HCT116 (cell line): ENCODE measurements at regions not wholly inside any gene's neighbourhood (a gene's known extent, or its start where the extent isn't known, plus 50 kb on each side); places are given as distances from the start of the nearest gene placed in this dataset.

Experiments
- ATAC-seq: fragments of 200-7000 bp; cut with Tn5 transposase; 2 replicates; pipeline ENCODE4 v1.9.1; 2020; ENCODE audit warnings: mild to moderate bottlenecking, moderate library complexity
- BruUV-seq: library from RNA; stranded (reverse); fragments of 400-500 nt; replicated peaks from 2 replicates; lab custom pipeline; 2021; lab: Mats Ljungman, UMichigan
- CTCF ChIA-PET: fragments of 300-600 bp; sonication (Branson Sonifier 250); formaldehyde crosslinking; loops from one replicate; lab custom pipeline; 2021; ENCODE audit warnings: antibody characterized with exemption; lab: Charles Lee
- POLR2A ChIA-PET: fragments of 300-600, 350-600 bp; sonication (Branson Sonifier 250); formaldehyde crosslinking; loops from one replicate; lab custom pipeline; 2021; ENCODE audit warnings: antibody characterized with exemption; lab: Charles Lee
- RAD21 ChIA-PET, 2 experiments: fragments of 300-600 bp; sonication (Branson Sonifier 250); formaldehyde crosslinking; loops; one replicate each; lab custom pipeline; 2023; ENCODE audit warnings: low total read pairs in 2 of 2; ENCODE audit not compliant: uncharacterized antibody in 2 of 2, unreplicated experiment in 2 of 2, low non-redundant PET in 1 of 2; lab: Charles Lee
- DNase-seq: peaks from one replicate; pipeline ENCODE4 v3.0.0-alpha.2; 2010; ENCODE audit warnings: low read depth, low spot score
- H2AFZ ChIP-seq: fragments of 200-600 bp; shearing (Covaris generic), sonication (generic); 2 replicates; pipeline ENCODE4 v1.6.1; 2017; ENCODE audit warnings: low read depth, mixed run types, mixed read lengths, antibody characterized with exemption, low read length; ENCODE audit not compliant: poor library complexity, severe bottlenecking
- H3K27ac ChIP-seq: 2 replicates; pipeline ENCODE4 v1.5.1; 2012; ENCODE audit warnings: low read depth, low read length
- H3K27me3 ChIP-seq: fragments of 200-600 bp; sonication (generic); 2 replicates; pipeline ENCODE4 v1.6.1; 2016; ENCODE audit warnings: mixed run types, low read length, mixed read lengths; ENCODE audit not compliant: insufficient read depth
- H3K36me3 ChIP-seq, 2 experiments: fragments of 200-500 bp in 1 of 2; fragments of 200-600 bp in 1 of 2; sonication (Bioruptor generic) in 1 of 2; sonication (generic) in 1 of 2; 2 replicates each; pipeline versions ENCODE4 v1.5.1 to v1.6.1; 2014 to 2016; ENCODE audit warnings: low read length in 2 of 2, inconsistent platforms in 1 of 2, mixed read lengths in 1 of 2, mixed run types in 1 of 2; ENCODE audit not compliant: insufficient read depth in 2 of 2, control insufficient read depth in 1 of 2
- H3K4me1 ChIP-seq, 2 experiments: fragments of 200-600 bp in 1 of 2; sonication (generic) in 1 of 2; 2 replicates each; pipeline versions ENCODE4 v1.5.1 to v1.6.1; 2012 to 2017; ENCODE audit warnings: low read length in 2 of 2, inconsistent platforms in 1 of 2, mild to moderate bottlenecking in 1 of 2, mixed read lengths in 1 of 2, mixed run types in 1 of 2, moderate library complexity in 1 of 2; ENCODE audit not compliant: insufficient read depth in 2 of 2, control insufficient read depth in 1 of 2
- H3K4me2 ChIP-seq: fragments of 200-600 bp; sonication (generic); 2 replicates; pipeline ENCODE4 v1.6.1; 2017; ENCODE audit warnings: mixed run types, low read length, mixed read lengths
- H3K4me3 ChIP-seq, 2 experiments: fragments of 200-600 bp in 1 of 2; sonication (generic) in 1 of 2; replicated peaks in 1 of 2; 2 replicates each; pipeline ENCODE4 v1.5.1; 2011 to 2016; ENCODE audit warnings: low read length in 2 of 2, control low read depth in 1 of 2, low read depth in 1 of 2, mild to moderate bottlenecking in 1 of 2, mixed read lengths in 1 of 2, mixed run types in 1 of 2
- H3K79me2 ChIP-seq: fragments of 200-600 bp; sonication (generic); 2 replicates; pipeline ENCODE4 v1.6.1; 2017; ENCODE audit warnings: mild to moderate bottlenecking, mixed run types, low read length, moderate library complexity, mixed read lengths; ENCODE audit not compliant: insufficient read depth
- H3K9ac ChIP-seq: fragments of 200-600 bp; sonication (generic); 2 replicates; pipeline ENCODE4 v1.6.1; 2016; ENCODE audit warnings: low read length, mixed read lengths
- H3K9me2 ChIP-seq: fragments of 200-600 bp; sonication (generic), shearing (Covaris generic); 2 replicates; pipeline ENCODE4 v1.6.1; 2017; ENCODE audit warnings: mixed run types, mild to moderate bottlenecking, moderate library complexity; ENCODE audit not compliant: insufficient read depth
- H3K9me3 ChIP-seq, 2 experiments: fragments of 200-500 bp in 1 of 2; fragments of 200-600 bp in 1 of 2; sonication (Bioruptor generic) in 1 of 2; sonication (generic) in 1 of 2; 2 replicates each; pipeline ENCODE4 v1.6.1; 2014 to 2017; ENCODE audit warnings: low read length in 2 of 2, mixed read lengths in 2 of 2, inconsistent platforms in 1 of 2, low read depth in 1 of 2, mild to moderate bottlenecking in 1 of 2, mixed run types in 1 of 2, moderate library complexity in 1 of 2; ENCODE audit not compliant: control insufficient read depth in 1 of 2, insufficient read depth in 1 of 2
- H4K20me1 ChIP-seq: fragments of 200-600 bp; sonication (generic), shearing (Covaris generic); 2 replicates; pipeline ENCODE4 v1.6.1; 2017; ENCODE audit warnings: mixed run types, mild to moderate bottlenecking, moderate library complexity; ENCODE audit not compliant: insufficient read depth
- CBX3 ChIP-seq: IDR thresholded peaks from 2 replicates; pipeline ENCODE4 v1.6.1; 2012; ENCODE audit warnings: low read depth
- CEBPB ChIP-seq: IDR thresholded peaks from 2 replicates; pipeline ENCODE4 v1.6.1; 2012; ENCODE audit warnings: low read depth
- EGR1 ChIP-seq: IDR thresholded peaks from 2 replicates; pipeline ENCODE4 v1.6.1; 2012; ENCODE audit warnings: low read depth
- ELF1 ChIP-seq: IDR thresholded peaks from 2 replicates; pipeline ENCODE4 v1.6.1; 2012; ENCODE audit warnings: low read depth, borderline replicate concordance
- EZH2phosphoT487 ChIP-seq: fragments of 200-600 bp; IDR thresholded peaks from 2 replicates; pipeline ENCODE4 v1.6.1; 2018; ENCODE audit warnings: antibody characterized with exemption, borderline replicate concordance
- POLR2A ChIP-seq: IDR thresholded peaks from 2 replicates; pipeline ENCODE4 v1.7.0; 2011; ENCODE audit warnings: borderline replicate concordance; ENCODE audit not compliant: insufficient read depth, insufficient read length; ENCODE audit errors: extremely low read depth
- RAD21 ChIP-seq: IDR thresholded peaks from 2 replicates; pipeline ENCODE4 v1.6.1; 2012; ENCODE audit warnings: low read depth, mild to moderate bottlenecking
- SIN3A ChIP-seq: IDR thresholded peaks from 2 replicates; pipeline ENCODE4 v1.6.1; 2012; ENCODE audit warnings: low read depth
- SRF ChIP-seq: IDR thresholded peaks from 2 replicates; pipeline ENCODE4 v1.6.1; 2012; ENCODE audit warnings: low read depth
- TCF7L2 ChIP-seq: IDR thresholded peaks from 2 replicates; pipeline ENCODE4 v1.7.0; 2011; ENCODE audit warnings: borderline replicate concordance, inconsistent platforms; ENCODE audit not compliant: insufficient read depth, insufficient read length; ENCODE audit errors: extremely low read depth
- YY1 ChIP-seq: IDR thresholded peaks from 2 replicates; pipeline ENCODE4 v1.6.1; 2011; ENCODE audit warnings: low read length, low read depth, moderate library complexity, mild to moderate bottlenecking; ENCODE audit not compliant: insufficient replicate concordance; ENCODE audit errors: extremely low read depth
- ZNF274 ChIP-seq: fragments of 200-500 bp; sonication (Bioruptor generic); IDR thresholded peaks from 2 replicates; pipeline ENCODE4 v1.6.1; 2014; ENCODE audit warnings: mild to moderate bottlenecking, low read depth, low read length, inconsistent platforms
- intact Hi-C: fragments of 100-400 bp; cut with micrococcal nuclease; formaldehyde crosslinking; loops from 2 replicates; pipeline ENCODE4 v1.10.0; 2022
- TF ChIP-seq, protein P1 (sequence below): IDR thresholded peaks from 2 replicates; pipeline ENCODE4 v1.6.1; 2012
- TF ChIP-seq, protein P2 (sequence below): IDR thresholded peaks from 2 replicates; pipeline ENCODE4 v1.6.1; 2012

DNA sequence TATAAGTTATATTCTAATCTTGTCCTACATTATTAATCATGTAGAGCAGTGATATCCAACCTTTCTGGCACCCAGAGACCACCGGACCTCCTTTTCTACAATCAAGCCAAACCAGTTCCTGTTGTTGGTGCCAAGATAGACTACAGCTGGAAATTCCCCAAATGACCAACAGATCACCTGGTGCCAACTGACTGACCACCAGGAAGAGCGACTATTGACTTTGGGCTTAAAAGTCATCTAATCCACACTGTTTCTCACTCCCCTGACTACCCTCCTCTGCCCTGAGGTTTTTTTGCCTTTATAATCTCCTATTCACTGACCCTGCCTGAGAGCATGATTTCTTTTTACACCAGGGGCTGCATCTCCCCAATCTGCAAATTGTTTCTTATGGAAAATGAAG is 425.2 kb downstream of the TTLL7 start:
- H3K79me2 ChIP-seq: no peaks in the 10 kb centered on the region
- RAD21 ChIA-PET: no interaction called here
- TF ChIP-seq CEBPB (no peak), SIN3A (no peak), ELF1 (no peak), YY1 (no peak), POLR2A (no peak), SRF (no peak), RAD21 (no peak), CBX3 (no peak), EGR1 (no peak), EZH2phosphoT487 (no peak), TCF7L2 (no peak), ZNF274 (no peak)
- TF ChIP-seq, protein P1, sequence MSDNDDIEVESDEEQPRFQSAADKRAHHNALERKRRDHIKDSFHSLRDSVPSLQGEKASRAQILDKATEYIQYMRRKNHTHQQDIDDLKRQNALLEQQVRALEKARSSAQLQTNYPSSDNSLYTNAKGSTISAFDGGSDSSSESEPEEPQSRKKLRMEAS: no peak
- TF ChIP-seq, protein P2, sequence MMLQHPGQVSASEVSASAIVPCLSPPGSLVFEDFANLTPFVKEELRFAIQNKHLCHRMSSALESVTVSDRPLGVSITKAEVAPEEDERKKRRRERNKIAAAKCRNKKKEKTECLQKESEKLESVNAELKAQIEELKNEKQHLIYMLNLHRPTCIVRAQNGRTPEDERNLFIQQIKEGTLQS: no peak
- no peak overlapping the region for H3K9ac ChIP-seq
- CTCF ChIA-PET: no interaction called here
- no peak overlapping the region for H3K27ac ChIP-seq
- H3K4me2 ChIP-seq: no peak overlapping the region
- intact Hi-C loops: no loop called here
- no peak for DNase-seq
- POLR2A ChIA-PET: no interaction called here
- no peaks in the 10 kb centered on the region for H3K9me3 ChIP-seq
- H2AFZ ChIP-seq: no peak overlapping the region
- H3K36me3 ChIP-seq: no peaks in the 10 kb centered on the region
- no peaks in the 10 kb centered on the region for H4K20me1 ChIP-seq
- BruUV-seq: no TSS peak
- no peaks in the 10 kb centered on the region for H3K9me2 ChIP-seq
- ATAC-seq: no peak
- no peaks in the 10 kb centered on the region for H3K27me3 ChIP-seq
- H3K4me3 ChIP-seq: no peak overlapping the region
- no peaks in the 10 kb centered on the region for H3K4me1 ChIP-seq
